ENCODE measurements at regions not wholly inside any gene's neighbourhood (a gene's known extent, or its start where the extent isn't known, plus 50 kb on each side); places are given as distances from the start of the nearest gene placed in this dataset.

- no peak for TF ChIP-seq EZH2 (IDR thresholded peaks at IDR 0.05; ENCODE audit: low read depth)
- TF ChIP-seq, protein P1, sequence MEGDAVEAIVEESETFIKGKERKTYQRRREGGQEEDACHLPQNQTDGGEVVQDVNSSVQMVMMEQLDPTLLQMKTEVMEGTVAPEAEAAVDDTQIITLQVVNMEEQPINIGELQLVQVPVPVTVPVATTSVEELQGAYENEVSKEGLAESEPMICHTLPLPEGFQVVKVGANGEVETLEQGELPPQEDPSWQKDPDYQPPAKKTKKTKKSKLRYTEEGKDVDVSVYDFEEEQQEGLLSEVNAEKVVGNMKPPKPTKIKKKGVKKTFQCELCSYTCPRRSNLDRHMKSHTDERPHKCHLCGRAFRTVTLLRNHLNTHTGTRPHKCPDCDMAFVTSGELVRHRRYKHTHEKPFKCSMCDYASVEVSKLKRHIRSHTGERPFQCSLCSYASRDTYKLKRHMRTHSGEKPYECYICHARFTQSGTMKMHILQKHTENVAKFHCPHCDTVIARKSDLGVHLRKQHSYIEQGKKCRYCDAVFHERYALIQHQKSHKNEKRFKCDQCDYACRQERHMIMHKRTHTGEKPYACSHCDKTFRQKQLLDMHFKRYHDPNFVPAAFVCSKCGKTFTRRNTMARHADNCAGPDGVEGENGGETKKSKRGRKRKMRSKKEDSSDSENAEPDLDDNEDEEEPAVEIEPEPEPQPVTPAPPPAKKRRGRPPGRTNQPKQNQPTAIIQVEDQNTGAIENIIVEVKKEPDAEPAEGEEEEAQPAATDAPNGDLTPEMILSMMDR (conservative IDR thresholded peaks at IDR 0.05), result no peak
These were observed 129.5 kb upstream of the STT3B start for GRCh38 chr3:31403197-31403596.
